ENCODE measurements at regions not wholly inside any gene's neighbourhood (a gene's known extent, or its start where the extent isn't known, plus 50 kb on each side); places are given as distances from the start of the nearest gene placed in this dataset.

DNA sequence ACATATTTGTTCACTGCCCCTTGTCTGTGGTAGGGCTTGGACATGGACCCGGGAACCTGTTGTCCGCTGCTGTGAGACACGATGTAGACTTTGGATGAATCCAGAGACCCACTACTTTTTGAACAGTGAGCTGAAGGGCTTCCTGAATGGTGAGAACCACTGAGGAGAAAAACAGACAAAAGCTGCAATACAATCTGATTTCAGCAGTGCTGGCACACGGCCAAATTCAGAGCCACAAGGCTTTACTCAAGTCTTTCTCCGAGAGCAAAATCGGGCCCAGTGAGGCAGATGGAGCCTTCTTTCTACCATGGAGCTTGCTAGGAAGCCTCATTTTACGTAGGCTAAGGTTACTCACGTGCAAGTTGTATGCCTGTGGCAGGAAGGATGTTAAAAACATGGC is 197.6 kb downstream of the SIPA1L2 start:
- no peak overlapping the region for H3K4me3 ChIP-seq (ENCODE audit: low read depth, low read length)
- TF ChIP-seq, protein P1, sequence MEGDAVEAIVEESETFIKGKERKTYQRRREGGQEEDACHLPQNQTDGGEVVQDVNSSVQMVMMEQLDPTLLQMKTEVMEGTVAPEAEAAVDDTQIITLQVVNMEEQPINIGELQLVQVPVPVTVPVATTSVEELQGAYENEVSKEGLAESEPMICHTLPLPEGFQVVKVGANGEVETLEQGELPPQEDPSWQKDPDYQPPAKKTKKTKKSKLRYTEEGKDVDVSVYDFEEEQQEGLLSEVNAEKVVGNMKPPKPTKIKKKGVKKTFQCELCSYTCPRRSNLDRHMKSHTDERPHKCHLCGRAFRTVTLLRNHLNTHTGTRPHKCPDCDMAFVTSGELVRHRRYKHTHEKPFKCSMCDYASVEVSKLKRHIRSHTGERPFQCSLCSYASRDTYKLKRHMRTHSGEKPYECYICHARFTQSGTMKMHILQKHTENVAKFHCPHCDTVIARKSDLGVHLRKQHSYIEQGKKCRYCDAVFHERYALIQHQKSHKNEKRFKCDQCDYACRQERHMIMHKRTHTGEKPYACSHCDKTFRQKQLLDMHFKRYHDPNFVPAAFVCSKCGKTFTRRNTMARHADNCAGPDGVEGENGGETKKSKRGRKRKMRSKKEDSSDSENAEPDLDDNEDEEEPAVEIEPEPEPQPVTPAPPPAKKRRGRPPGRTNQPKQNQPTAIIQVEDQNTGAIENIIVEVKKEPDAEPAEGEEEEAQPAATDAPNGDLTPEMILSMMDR (IDR thresholded peaks at IDR 0.05; ENCODE audit: low read depth, low read length) = no peak

DNA sequence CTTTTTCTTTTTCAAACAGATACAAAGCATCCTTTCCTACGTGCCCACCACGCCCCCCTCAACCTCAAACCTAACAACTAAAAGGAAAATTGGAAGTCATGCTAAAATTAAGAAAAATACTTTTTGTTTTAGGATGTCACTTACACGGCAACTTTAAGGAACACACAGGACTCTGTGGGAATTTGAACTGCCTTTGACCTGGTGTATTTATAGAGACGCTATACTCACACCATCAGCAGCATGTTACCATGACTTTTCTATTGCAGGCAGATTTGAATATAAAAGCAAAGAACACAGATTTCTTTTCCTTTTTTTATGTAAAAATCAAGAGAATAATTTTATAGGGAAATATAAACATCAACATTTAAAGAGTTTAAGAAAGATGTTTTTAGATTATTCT is 198.2 kb downstream of the SIPA1L2 start:
- TF ChIP-seq, protein P1 (IDR thresholded peaks at IDR 0.05; ENCODE audit: low read depth, low read length) = no peak
- H3K4me3 ChIP-seq (ENCODE audit: low read depth, low read length) = no peak overlapping the region

DNA sequence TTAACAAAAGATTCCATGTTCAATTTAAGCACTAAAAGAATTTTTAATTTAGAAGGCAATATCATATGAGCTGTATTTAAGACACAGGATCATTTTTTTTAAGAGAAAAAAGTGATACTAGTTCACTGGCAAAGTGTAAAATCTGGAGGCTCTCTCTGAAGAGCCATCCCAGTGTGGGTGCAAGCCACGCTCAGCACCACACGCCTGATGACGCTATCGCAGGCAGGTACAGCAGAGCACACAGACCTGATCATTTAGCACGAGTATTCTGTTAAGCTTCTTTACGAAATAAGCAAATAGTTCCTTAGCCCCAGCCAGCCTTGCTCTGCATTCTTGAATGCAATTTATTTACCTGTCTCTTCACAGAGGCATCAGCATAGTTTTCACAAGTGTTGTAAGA is 198.6 kb downstream of the SIPA1L2 start:
- TF ChIP-seq, protein P1 (IDR thresholded peaks at IDR 0.05; ENCODE audit: low read depth, low read length) = no peak
- H3K4me3 ChIP-seq (ENCODE audit: low read depth, low read length) = no peak overlapping the region

DNA sequence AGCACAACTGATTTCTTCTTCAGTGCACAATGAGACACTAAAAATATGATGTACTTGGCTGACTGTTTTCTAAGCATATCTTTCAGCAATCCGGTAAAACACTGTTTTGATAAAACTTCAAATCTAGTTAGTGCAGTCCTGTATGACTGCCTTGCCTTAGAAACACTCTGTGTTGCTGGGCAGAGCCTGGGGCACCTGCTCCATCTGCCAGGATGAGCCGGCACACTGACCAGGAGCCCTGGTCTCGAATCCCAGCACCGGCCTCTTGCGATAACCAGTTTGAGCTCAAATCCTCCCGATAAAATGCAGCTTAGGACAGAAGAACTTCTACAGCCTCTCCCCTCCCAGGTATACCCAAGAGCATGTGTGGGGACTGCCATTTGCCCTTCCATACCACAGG is 199.5 kb downstream of the SIPA1L2 start:
- TF ChIP-seq, protein P1 (IDR thresholded peaks at IDR 0.05; ENCODE audit: low read depth, low read length) = no peak
- no peak overlapping the region for H3K4me3 ChIP-seq (ENCODE audit: low read depth, low read length)

DNA sequence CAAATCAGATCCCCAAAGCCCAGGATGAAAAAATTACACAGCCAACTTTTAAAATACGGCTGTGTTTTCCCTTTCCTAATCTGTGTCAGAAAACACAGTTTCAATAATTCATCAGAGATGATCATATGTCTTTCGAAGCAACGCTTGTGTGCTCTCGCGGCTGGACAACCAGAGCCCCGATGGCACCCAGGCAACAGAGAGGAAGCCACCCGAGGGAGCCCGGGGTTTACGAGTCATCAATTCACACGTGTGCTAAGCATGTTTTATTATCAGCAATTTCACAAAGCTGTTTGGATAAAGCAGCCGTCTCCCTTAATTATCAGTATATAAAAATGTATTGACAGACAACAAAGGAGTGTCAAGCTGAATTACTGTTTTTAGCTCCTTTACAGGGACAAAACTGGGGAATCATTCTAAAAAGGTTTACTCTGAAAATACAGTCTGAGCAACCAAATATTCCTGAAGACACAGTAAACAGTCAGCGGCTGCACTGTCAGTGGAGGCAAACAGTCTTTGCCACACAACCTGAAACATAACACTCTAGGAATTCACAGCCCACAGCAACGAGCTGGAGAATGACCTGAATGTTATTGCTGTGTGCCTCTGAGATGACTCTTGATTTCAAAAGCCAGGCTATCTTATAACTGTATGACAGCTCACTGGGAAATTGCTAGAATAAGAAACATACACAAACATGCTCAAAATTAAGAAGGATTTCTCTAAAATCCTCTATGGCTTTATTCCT is 201.0 kb downstream of the SIPA1L2 start:
- H3K4me3 ChIP-seq (ENCODE audit: low read depth, low read length) = no peak overlapping the region
- TF ChIP-seq, protein P1 (IDR thresholded peaks at IDR 0.05; ENCODE audit: low read depth, low read length) = no peak

DNA sequence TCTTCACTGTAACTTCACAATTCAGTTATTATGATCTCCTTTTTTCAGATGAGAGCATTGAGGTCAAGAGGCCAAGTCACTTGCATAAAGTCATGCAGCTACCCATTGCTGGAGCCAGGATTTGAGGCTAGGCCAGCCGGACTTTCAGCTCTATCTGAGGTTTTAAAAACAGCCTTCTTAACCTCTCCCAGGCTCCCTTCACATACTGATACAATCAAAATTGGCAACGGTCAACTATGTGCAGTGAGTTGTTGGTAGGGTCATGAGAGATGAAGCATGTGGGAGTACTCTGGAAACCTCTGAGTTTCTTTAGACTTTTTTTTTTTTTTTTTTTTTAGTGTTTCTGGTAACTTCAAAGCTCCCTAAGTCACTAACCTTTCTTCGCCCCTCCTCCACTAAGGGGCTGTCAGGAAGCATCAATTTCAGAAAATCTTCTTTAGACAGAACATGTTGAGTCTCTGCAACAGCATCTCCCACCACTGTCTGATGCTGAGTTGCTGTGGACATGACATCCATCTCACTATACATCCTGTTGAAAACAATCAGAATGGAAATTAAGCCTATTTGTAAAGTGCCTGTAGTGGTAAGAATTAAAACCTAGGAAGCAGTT is 201.8 kb downstream of the SIPA1L2 start:
- no peak overlapping the region for H3K4me3 ChIP-seq (ENCODE audit: low read depth, low read length)
- TF ChIP-seq, protein P1 (IDR thresholded peaks at IDR 0.05; ENCODE audit: low read depth, low read length) = no peak

DNA sequence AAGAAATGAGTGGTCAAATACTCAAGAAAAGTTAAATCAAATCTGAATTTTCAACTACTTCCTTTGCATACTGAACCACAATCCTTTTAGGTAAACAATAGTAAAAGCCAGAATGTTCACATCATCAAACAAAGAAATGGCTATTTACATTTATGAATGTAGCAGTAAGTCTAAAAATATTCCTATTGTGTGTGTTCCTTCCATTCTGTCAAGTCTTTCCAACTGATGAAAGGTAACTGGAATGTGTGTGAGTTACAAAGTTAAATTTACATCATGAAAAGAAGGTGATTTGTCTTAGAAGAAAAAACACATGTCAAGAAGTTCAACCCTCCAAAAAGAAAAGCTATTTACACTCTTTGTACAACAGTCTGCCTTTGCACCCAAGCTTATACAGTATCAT is 203.1 kb downstream of the SIPA1L2 start:
- TF ChIP-seq, protein P1 (IDR thresholded peaks at IDR 0.05; ENCODE audit: low read depth, low read length) = no peak
- H3K4me3 ChIP-seq (ENCODE audit: low read depth, low read length) = no peak overlapping the region

Measured in WI38 (cell line).